Endodermal cell (in vitro differentiated cells): ENCODE measurements at regions not wholly inside any gene's neighbourhood (a gene's known extent, or its start where the extent isn't known, plus 50 kb on each side); places are given as distances from the start of the nearest gene placed in this dataset.
"Not testable (repeated sequence)": the region's sequence is repeated elsewhere in the genome, so short reads cannot be mapped to it uniquely, and the experiment has no call there.

Source experiments
- DNase-seq: peaks from one replicate; pipeline ENCODE4 v3.0.0-alpha.2; 2017
- H3K27ac ChIP-seq: 2 replicates; pipeline ENCODE4 v1.5.1; 2013; ENCODE audit warnings: mild to moderate bottlenecking, low read depth, low read length, moderate library complexity
- H3K27me3 ChIP-seq: 2 replicates; pipeline ENCODE4 v1.6.1; 2013; ENCODE audit warnings: mild to moderate bottlenecking, low read length, moderate library complexity; ENCODE audit not compliant: insufficient read depth, control insufficient read depth, poor library complexity, severe bottlenecking
- H3K36me3 ChIP-seq: 2 replicates; pipeline ENCODE4 v1.7.0; 2013; ENCODE audit warnings: mild to moderate bottlenecking, low read length, moderate library complexity; ENCODE audit not compliant: control insufficient read depth, insufficient read depth
- H3K4me1 ChIP-seq: one replicate; pipeline ENCODE4 v1.7.0; 2013; ENCODE audit warnings: low read length; ENCODE audit not compliant: control insufficient read depth, insufficient read depth
- H3K4me3 ChIP-seq: 2 replicates; pipeline ENCODE4 v1.5.1; 2013; ENCODE audit warnings: mild to moderate bottlenecking, low read length, moderate library complexity
- H3K9ac ChIP-seq: 2 replicates; pipeline ENCODE4 v1.6.1; 2013; ENCODE audit warnings: mild to moderate bottlenecking, low read length, moderate library complexity; ENCODE audit not compliant: poor library complexity, severe bottlenecking; ENCODE audit errors: extremely low read depth
- H3K9me3 ChIP-seq: 2 replicates; pipeline ENCODE4 v1.6.1; 2013; ENCODE audit warnings: mild to moderate bottlenecking, low read length, moderate library complexity; ENCODE audit not compliant: control insufficient read depth
- H3K27ac Mint-ChIP-seq: 2 replicates; pipeline ENCODE4 v1.8.0; 2020; ENCODE audit warnings: mixed read lengths
- H3K27me3 Mint-ChIP-seq: 2 replicates; pipeline ENCODE4 v1.8.0; 2021; ENCODE audit warnings: mild to moderate bottlenecking, mixed read lengths; ENCODE audit not compliant: insufficient read depth
- H3K36me3 Mint-ChIP-seq: 2 replicates; pipeline ENCODE4 v1.8.0; 2020; ENCODE audit warnings: low read depth, mixed read lengths
- H3K4me1 Mint-ChIP-seq: 2 replicates; pipeline ENCODE4 v1.8.0; 2020; ENCODE audit warnings: mixed read lengths
- H3K4me3 Mint-ChIP-seq: 2 replicates; pipeline ENCODE4 v1.8.0; 2020; ENCODE audit warnings: mild to moderate bottlenecking, moderate library complexity, mixed read lengths
- H3K9me3 Mint-ChIP-seq: 2 replicates; pipeline ENCODE4 v1.8.0; 2020; ENCODE audit warnings: mild to moderate bottlenecking, mixed read lengths
- CTCF ChIP-seq: fragments of 200-600 bp; sonication (generic); conservative IDR thresholded peaks from 2 replicates; pipeline ENCODE4 v1.5.0; 2021; ENCODE audit warnings: antibody characterized with exemption, mild to moderate bottlenecking
- WGBS, 2 experiments: methylation state at CpG; one replicate each; pipeline versions ENCODE4 v1.1.5 to v1.1.7; 2013; ENCODE audit warnings: missing lambda C conversion rate in 2 of 2, mixed read lengths in 1 of 2; ENCODE audit not compliant: insufficient coverage in 1 of 2, insufficient read length in 1 of 2; 5-methylcytosine and 5-hydroxymethylcytosine counted together

GRCh38 chr11:55054723-55055122 is 207.2 kb upstream of the TRIM48 start:
- Histone ChIP-seq H3K36me3 (no peaks in the 10 kb centered on the region), H3K4me3 (peak overlapping the region; percentile 54), H3K4me1 (no peaks in the 10 kb centered on the region), H3K9me3 (peaks cover 95% of the 10 kb centered on the region), H3K27me3 (no peaks in the 10 kb centered on the region), H3K9ac (no peak overlapping the region), H3K27ac (no peak overlapping the region)
- no peak for DNase-seq
- H3K9me3 Mint-ChIP-seq = peaks cover 97% of the 10 kb centered on the region
- TF ChIP-seq CTCF = no peak
- no peaks in the 10 kb centered on the region for H3K36me3 Mint-ChIP-seq
- H3K27ac Mint-ChIP-seq = no peak overlapping the region
- no peaks in the 10 kb centered on the region for H3K4me1 Mint-ChIP-seq
- no peak overlapping the region for H3K4me3 Mint-ChIP-seq
- no peaks in the 10 kb centered on the region for H3K27me3 Mint-ChIP-seq

GRCh38 chr11:55084588-55084987 is 177.4 kb upstream of the TRIM48 start:
- not testable (repeated sequence) for H3K4me1 Mint-ChIP-seq, H3K27ac Mint-ChIP-seq, H3K4me3 ChIP-seq, H3K27me3 Mint-ChIP-seq, H3K27me3 ChIP-seq, H3K27ac ChIP-seq, H3K4me3 Mint-ChIP-seq, H3K36me3 Mint-ChIP-seq, H3K4me1 ChIP-seq, H3K36me3 ChIP-seq, H3K9ac ChIP-seq
- peaks cover 100% of the 10 kb centered on the region for H3K9me3 Mint-ChIP-seq
- H3K9me3 ChIP-seq = peaks cover 51% of the 10 kb centered on the region
- WGBS, 2 experiments = 69 to 90% methylated on average over 3 to 9 of the region's 9 CpGs
- DNase-seq = peak; percentile 10

- Mint-ChIP-seq H3K4me1 (no peaks in the 10 kb centered on the region), H3K36me3 (no peaks in the 10 kb centered on the region), H3K27me3 (no peaks in the 10 kb centered on the region), H3K4me3 (no peak overlapping the region), H3K9me3 (peaks cover 82% of the 10 kb centered on the region), H3K27ac (no peak overlapping the region)
- Histone ChIP-seq H3K4me1 (no peaks in the 10 kb centered on the region), H3K9me3 (peaks cover 74% of the 10 kb centered on the region), H3K36me3 (no peaks in the 10 kb centered on the region), H3K4me3 (no peak overlapping the region), H3K27ac (no peak overlapping the region), H3K9ac (no peak overlapping the region), H3K27me3 (no peaks in the 10 kb centered on the region)
- WGBS, 2 experiments = 34 to 76% methylated on average over 3 to 4 of the region's 4 CpGs
- DNase-seq = no peak
- TF ChIP-seq CTCF = no peak
These were observed 155.6 kb upstream of the TRIM48 start for GRCh38 chr11:55106391-55106790.
